Loucy (cell line): ENCODE measurements at regions not wholly inside any gene's neighbourhood (a gene's known extent, or its start where the extent isn't known, plus 50 kb on each side); places are given as distances from the start of the nearest gene placed in this dataset.

ENCODE experiments used
- CTCF ChIP-seq: fragments of 200-600 bp; sonication (generic); conservative IDR thresholded peaks from 2 replicates; pipeline ENCODE4 v1.5.1; 2014; ENCODE audit warnings: mild to moderate bottlenecking, antibody characterized with exemption, low read length
- EZH2phosphoT487 ChIP-seq: fragments of 200-600 bp; IDR thresholded peaks from 2 replicates; pipeline ENCODE4 v1.6.1; 2018; ENCODE audit warnings: antibody characterized with exemption, mild to moderate bottlenecking, moderate library complexity, borderline replicate concordance

- TF ChIP-seq CTCF (peak; percentile 93), EZH2phosphoT487 (no peak)
Observed at GRCh38 chr19:32224371-32225244, 120.8 kb upstream of the ZNF507 start.
